HAP-1 (cell line): ENCODE measurements at regions not wholly inside any gene's neighbourhood (a gene's known extent, or its start where the extent isn't known, plus 50 kb on each side); places are given as distances from the start of the nearest gene placed in this dataset.
"Not testable (repeated sequence)": the region's sequence is repeated elsewhere in the genome, so short reads cannot be mapped to it uniquely, and the experiment has no call there.

ENCODE experiments used
- DNase-seq, 2 experiments: peaks; one replicate each; pipeline ENCODE4 v3.0.0-alpha.2; 2016 to 2020; ENCODE audit warnings: low spot score in 2 of 2
- H3K27me3 ChIP-seq: fragments of 250-450 bp; sonication (Bioruptor Pico); 2 replicates; pipeline ENCODE4 v1.5.1; 2020; ENCODE audit warnings: low read depth, mild to moderate bottlenecking, moderate library complexity
- H3K36me3 ChIP-seq: fragments of 250-450 bp; sonication (Bioruptor Pico); replicated peaks from 2 replicates; pipeline ENCODE4 v1.5.1; 2020; ENCODE audit warnings: mild to moderate bottlenecking
- H3K4me1 ChIP-seq: fragments of 250-450 bp; sonication (Bioruptor Pico); 2 replicates; pipeline ENCODE4 v1.5.1; 2020; ENCODE audit warnings: mild to moderate bottlenecking
- H3K4me3 ChIP-seq: fragments of 250-450 bp; sonication (Bioruptor Pico); 2 replicates; pipeline ENCODE4 v1.5.1; 2020; ENCODE audit warnings: mild to moderate bottlenecking, moderate library complexity
- H3K9me3 ChIP-seq: fragments of 250-450 bp; sonication (Bioruptor Pico); 2 replicates; pipeline ENCODE4 v1.5.1; 2020; ENCODE audit warnings: mild to moderate bottlenecking, moderate library complexity
- in situ Hi-C: fragments of 300-500 bp; cut with MboI; formaldehyde crosslinking; loops from 3 replicates; pipeline ENCODE4 v1.14.3; 2020; ENCODE audit warnings: low sequenced_read_pairs, inconsistent platforms, mixed read lengths

DNA sequence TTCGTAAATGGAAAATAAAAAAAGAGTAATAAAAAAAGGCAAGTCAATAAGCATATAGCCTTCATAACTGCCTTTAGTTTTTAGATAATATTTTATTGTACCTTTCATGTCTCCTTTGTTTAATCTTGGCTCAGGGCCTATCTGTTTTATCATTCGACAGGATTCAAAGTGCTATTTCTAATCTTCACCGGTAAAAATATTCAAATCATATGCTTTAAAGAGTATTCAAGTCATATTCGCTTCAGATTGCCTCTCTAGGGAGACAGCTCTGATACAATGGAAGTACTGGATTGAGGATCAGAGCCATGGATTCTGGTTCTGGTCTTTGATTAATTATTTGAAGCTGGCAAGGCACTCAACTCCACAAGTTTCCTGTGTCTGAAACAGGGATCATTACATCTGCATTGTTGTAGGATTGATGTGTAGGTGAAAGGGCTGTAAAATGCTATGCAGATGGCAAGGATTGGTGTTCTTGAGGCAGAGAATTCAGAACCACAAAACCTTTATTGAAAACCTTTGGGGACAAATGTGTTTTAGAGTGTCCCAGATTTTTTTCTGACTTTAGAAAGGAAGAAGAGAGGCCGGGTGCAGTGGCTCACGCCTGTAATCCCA is 84.3 kb upstream of the RAPH1 start:
- in situ Hi-C loops: no loop called here
- Histone ChIP-seq H3K27me3 (no peaks in the 10 kb centered on the region), H3K4me1 (no peaks in the 10 kb centered on the region; the same call in 1 of the 2 replicates), H3K36me3 (no peaks in the 10 kb centered on the region), H3K4me3 (no peak overlapping the region), H3K9me3 (no peaks in the 10 kb centered on the region; the same call in 1 of the 2 replicates)
- DNase-seq: no peak

DNA sequence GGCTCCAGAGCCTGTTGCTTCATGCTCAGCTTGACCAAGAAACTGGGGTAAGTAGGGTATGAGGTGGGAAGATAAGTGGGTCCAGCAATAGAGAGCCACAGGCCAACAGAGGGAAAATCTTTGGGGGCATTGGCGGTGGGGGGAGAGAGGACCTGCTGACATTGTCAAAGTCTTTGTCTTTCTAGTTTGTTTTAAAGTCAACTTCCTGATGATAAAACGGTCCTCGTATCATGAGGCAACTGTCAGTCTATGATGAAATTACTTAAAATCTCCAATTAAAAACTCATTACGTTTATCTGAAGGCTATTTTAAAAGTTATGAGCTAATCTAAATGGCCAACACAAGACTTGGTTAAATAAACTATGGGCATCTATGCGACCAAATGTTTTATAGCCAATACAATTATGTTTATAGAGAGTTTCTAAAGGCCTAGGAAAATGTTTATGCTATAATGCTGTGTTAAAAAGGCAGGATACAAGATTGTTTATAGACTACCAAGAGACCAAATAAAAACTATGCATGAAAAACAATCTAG is 84.4 kb upstream of the CD28 start:
- H3K4me3 ChIP-seq: no peak overlapping the region
- in situ Hi-C loops: no loop called here
- H3K27me3 ChIP-seq: no peaks in the 10 kb centered on the region
- no peaks in the 10 kb centered on the region; the same call in 1 of the 2 replicates for H3K9me3 ChIP-seq
- DNase-seq: no peak
- no peaks in the 10 kb centered on the region for H3K36me3 ChIP-seq
- H3K4me1 ChIP-seq: no peaks in the 10 kb centered on the region; the same call in 1 of the 2 replicates

DNA sequence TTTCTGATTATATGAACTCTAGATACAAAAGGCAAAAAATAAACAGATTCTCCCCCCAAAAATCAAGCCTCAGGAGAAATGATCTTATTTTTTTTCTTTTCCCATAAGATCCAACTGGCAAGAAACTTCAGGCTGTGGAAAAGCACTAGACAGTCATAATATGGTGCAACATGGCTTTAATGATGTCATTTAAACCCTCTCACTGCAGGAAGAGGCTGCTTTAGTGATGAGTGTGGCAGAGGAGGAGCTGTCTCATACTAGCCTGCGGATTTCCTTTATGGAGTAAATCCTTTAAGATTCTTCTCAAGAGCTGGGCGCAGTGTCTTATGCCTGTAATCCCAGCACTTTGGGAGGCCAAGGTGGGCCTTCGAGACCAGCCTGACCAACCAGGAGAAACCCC is 83.3 kb upstream of the CD28 start:
- DNase-seq: no peak
- H3K4me1 ChIP-seq: no peaks in the 10 kb centered on the region; the same call in 1 of the 2 replicates
- H3K9me3 ChIP-seq: no peaks in the 10 kb centered on the region; the same call in 1 of the 2 replicates
- H3K36me3 ChIP-seq: no peaks in the 10 kb centered on the region
- no peak overlapping the region for H3K4me3 ChIP-seq
- in situ Hi-C loops: no loop called here
- H3K27me3 ChIP-seq: no peaks in the 10 kb centered on the region

DNA sequence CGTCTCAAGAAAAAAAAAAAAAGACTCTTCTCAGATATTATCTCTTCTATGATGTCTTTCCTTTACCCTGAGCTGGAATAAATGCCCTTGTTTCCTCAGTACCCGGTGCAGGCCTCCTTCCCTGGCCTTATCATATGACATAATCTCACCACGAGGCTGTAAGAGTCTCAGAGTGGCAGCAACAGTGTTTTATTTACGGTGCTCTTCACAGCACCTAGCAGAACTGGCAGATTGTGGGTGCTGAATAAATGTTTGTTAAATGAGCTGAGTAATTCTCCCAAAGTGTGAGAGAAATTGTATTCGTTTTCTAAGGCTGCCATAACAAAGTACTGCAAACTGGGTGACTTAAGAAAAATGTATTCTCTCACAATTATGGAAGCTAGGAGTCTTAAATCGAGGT is 82.8 kb upstream of the CD28 start:
- Histone ChIP-seq H3K9me3 (no peaks in the 10 kb centered on the region; the same call in 1 of the 2 replicates), H3K27me3 (no peaks in the 10 kb centered on the region), H3K4me3 (no peak overlapping the region), H3K36me3 (no peaks in the 10 kb centered on the region), H3K4me1 (no peaks in the 10 kb centered on the region; the same call in 1 of the 2 replicates)
- no peak for DNase-seq
- in situ Hi-C loops: no loop called here

DNA sequence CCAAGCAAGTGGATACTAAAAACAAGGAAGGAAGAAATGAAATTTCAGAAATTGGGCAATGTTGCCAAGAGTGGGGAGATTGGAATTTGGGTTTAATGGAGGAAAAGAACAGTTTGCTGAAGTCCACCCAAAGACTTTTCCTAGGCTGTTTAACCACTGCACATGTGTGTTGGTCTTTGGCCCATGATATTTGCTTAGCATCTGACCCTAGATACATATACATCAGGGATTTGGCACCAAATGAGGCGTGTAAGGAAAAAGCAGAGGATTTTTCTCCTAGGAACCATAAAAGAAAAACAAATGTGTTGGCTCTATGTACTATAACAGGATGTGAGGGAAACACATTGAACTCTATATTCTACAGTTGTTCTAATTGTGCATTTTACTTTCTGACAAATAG is 80.7 kb upstream of the CD28 start:
- no peaks in the 10 kb centered on the region for H3K36me3 ChIP-seq
- H3K4me3 ChIP-seq: no peak overlapping the region
- H3K4me1 ChIP-seq: no peaks in the 10 kb centered on the region
- H3K9me3 ChIP-seq: no peaks in the 10 kb centered on the region; the same call in 1 of the 2 replicates
- in situ Hi-C loops: no loop called here
- DNase-seq: no peak
- no peaks in the 10 kb centered on the region for H3K27me3 ChIP-seq

DNA sequence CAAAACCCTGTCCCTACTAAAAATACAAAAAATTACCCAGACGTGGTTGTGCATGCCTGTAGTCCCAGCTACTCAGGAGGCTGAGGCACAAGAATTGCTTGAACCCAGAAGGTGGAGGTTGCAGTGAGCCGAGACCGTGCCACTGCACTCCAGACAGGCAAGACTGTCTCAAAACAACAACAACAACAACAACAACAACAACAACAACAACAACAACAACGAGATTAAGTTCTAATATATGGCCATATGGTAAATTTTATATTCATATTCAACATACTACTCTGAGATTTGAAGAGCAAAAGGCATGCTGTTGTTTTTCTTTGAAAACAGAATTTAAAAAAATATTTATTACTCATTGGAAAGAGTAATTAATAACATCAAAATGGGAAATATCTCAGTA is 80.2 kb upstream of the CD28 start:
- H3K27me3 ChIP-seq, H3K4me3 ChIP-seq, H3K9me3 ChIP-seq, H3K36me3 ChIP-seq, in situ Hi-C loops, DNase-seq, H3K4me1 ChIP-seq: not testable (repeated sequence)

DNA sequence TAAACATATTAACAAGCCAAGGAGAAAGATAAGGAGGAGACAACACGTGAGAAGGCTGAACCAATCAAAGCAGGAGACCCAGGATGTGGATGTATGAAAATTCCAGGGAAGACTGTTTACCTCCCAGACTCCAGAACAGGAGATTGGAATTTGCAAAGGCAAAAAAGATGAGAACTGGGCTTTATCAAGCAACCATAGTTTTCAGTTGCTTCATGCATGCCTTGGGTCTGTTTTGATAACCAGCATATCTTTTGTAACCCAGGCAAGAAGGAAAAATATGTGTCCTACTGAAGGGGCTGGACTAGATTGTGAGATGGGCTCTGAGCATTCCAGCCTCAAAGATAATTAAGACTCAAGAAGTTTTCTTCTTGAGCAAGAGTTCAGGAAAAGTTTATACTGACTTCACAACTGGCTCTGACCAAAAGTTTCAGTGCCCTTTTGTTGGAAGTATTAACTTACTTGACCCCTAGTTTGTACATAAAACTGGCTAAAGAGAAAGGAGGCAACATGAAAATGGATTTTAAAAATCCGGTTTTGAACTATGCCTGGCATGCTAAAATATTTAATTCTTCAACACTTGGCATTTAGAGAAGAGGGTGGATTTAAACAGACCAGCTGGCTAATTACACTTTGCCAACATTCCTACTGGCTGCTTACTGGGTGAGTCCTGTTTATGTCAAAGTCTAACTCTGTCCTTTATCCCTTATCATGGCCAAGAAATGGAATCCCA is 79.3 kb upstream of the CD28 start:
- no peaks in the 10 kb centered on the region for H3K4me1 ChIP-seq
- no peaks in the 10 kb centered on the region for H3K27me3 ChIP-seq
- DNase-seq: no peak
- H3K9me3 ChIP-seq: no peaks in the 10 kb centered on the region; the same call in 1 of the 2 replicates
- in situ Hi-C loops: no loop called here
- no peaks in the 10 kb centered on the region for H3K36me3 ChIP-seq
- H3K4me3 ChIP-seq: no peak overlapping the region

DNA sequence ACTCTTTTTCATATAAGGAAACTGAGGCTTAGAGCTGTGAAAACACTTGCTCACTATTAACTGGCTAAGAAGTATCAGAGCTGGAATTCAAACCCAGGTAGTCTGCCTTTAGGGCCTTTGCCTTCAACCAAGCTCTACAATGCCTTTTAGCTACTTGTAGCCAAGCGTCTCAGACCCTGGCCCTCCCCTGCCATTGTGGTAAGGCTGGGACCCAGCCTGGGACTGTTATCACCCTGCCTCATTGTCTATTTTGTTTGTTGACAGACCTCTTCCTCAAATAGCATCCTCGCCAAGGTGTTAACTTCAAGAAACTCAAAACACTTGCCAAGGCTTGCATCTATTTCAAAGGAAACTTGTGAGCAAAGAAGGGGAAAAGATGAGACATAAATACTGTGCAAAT is 76.7 kb upstream of the CD28 start:
- Histone ChIP-seq H3K9me3 (no peaks in the 10 kb centered on the region), H3K36me3 (no peaks in the 10 kb centered on the region), H3K27me3 (no peaks in the 10 kb centered on the region), H3K4me1 (no peaks in the 10 kb centered on the region), H3K4me3 (no peak overlapping the region)
- in situ Hi-C loops: no loop called here
- DNase-seq: no peak

DNA sequence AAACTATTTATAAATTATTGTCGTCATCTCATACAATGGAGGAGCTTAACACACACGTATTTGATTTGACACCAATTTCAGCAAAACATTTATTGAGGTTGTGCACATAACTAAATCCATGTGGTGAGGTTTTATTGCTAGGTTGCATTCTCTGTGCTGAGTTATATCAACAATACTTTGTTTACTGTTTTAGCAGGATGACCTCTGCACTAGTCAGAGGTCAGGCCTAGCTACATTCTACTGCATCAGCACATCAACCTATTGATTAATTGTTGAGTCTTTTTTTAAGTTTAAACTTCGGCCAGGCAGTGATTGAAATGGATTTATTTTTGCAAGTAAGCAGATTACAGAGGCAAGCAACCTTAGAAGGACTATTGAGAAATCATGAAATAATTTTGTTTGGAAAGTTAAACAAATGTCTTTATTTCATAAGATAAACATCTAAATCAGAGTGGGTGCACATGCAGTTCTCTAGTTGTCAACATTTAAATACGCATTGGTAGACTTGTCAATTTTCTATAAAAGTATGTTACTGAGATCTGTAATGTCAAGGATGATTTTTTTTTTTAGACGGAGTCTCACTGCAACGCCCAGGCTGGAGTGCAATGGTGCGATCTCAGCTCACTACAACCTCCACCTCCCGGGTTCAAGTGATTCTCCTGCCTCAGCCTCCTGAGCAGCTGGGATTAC is 75.2 kb upstream of the CD28 start:
- no peak for DNase-seq
- in situ Hi-C loops: no loop called here
- no peak overlapping the region for H3K4me3 ChIP-seq

DNA sequence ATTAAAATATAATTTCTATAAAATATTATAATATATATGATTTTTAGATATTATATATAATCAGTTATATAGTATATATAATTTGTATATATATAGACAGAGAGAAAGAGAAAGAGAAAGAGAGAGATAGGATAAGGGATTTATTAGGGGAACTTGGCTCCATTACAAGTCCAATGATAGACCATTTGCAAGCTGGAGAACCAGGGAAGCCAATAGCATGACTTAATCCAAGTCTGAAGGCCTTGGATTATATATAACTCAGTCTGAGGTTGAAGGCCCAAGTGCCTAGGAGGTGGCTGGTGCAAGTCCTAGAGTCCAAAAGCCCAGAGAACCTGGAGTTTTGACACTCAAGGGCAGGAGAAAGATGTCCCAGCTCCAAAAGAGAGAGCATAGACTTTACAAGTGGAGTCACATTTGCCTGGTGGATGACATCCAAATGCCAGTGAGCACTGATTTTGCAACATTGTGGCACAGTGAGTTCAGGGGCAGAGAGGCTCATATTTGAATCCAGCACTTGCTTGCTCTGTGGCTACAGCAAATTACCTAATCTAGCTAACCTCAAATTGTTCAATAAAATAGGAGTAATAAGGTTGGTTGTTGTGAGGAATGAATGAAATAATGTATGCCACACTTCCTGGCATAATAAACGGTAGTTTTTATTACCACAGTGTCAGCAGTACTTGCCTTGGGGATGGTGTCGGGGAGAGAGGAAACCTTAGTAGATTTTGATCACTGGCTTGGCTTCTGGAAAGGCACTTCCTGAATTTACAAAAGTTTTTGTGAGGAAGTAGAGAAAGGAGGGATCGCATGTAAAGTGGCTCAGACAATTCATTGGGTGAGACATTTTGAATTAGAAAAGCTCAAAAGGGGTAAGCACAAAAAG is 69.6 kb upstream of the CD28 start:
- in situ Hi-C loops: no loop called here
- DNase-seq: no peak

More for the DNA sequence above, 75.2 kb upstream of the CD28 start:
- H3K36me3 ChIP-seq: no peaks in the 10 kb centered on the region
- H3K9me3 ChIP-seq: no peaks in the 10 kb centered on the region
- no peaks in the 10 kb centered on the region for H3K4me1 ChIP-seq
- no peaks in the 10 kb centered on the region for H3K27me3 ChIP-seq

DNA sequence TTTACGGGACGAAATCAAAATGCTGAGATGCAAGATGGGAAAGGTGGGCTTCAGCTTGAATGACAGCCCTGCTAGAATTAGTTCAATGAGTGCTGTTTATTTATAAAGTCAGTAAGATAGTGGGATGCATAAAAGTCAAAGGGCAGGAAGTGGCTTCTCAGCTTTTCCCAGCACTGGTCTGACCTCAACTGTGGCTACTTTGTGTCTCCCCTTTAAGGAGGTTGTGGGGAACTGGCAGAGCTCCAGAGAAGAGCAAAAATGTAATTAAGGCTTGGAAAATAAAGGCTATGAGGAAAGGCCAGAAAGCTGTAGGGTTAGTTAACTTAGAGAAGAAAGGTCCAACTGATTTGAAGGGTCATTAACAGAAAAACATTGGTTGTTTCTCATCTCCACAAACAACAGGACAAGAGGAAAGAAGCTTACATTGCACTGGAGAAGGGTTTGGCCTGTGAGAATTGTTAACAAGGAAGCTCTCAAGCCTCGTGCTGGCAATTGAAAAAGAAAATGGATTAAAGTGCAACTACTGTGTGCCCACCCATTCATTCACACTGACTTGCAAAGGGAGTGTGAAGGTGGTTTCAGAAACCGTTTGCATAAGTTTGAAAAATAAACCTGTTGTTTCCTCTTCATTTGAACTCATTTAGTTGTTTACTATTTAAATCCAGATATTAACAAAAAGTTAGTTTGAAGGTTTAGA is 68.8 kb upstream of the CD28 start:
- no peak for DNase-seq
- H3K36me3 ChIP-seq: no peaks in the 10 kb centered on the region
- H3K9me3 ChIP-seq: no peaks in the 10 kb centered on the region
- H3K27me3 ChIP-seq: no peaks in the 10 kb centered on the region
- H3K4me1 ChIP-seq: no peaks in the 10 kb centered on the region; the same call in 1 of the 2 replicates
- in situ Hi-C loops: no loop called here
- H3K4me3 ChIP-seq: no peak overlapping the region

More for the DNA sequence above, 69.6 kb upstream of the CD28 start:
- H3K36me3 ChIP-seq: no peaks in the 10 kb centered on the region
- H3K4me1 ChIP-seq: no peaks in the 10 kb centered on the region; the same call in 1 of the 2 replicates
- H3K27me3 ChIP-seq: no peaks in the 10 kb centered on the region
- H3K4me3 ChIP-seq: no peak overlapping the region
- H3K9me3 ChIP-seq: no peaks in the 10 kb centered on the region

DNA sequence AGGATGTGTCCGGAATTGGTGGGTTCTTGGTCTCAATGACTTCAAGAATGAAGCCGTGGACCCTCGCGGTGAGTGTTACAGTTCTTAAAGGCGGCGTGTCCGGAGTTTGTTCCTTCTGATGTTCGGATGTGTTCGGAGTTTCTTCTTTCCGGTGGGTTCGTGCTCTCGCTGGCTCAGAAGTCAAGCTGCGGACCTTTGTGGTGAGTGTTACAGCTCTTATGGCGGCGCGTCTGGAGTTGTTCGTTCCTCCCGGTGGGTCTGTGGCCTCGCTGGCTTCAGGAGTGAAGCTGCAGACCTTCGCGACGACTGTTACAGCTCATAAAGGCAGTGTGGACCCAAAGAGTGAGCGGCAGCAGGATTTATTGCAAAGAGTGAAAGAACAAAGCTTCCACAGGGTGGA is 64.6 kb upstream of the CD28 start:
- in situ Hi-C loops, DNase-seq, H3K4me3 ChIP-seq, H3K4me1 ChIP-seq, H3K36me3 ChIP-seq, H3K9me3 ChIP-seq, H3K27me3 ChIP-seq: not testable (repeated sequence)

DNA sequence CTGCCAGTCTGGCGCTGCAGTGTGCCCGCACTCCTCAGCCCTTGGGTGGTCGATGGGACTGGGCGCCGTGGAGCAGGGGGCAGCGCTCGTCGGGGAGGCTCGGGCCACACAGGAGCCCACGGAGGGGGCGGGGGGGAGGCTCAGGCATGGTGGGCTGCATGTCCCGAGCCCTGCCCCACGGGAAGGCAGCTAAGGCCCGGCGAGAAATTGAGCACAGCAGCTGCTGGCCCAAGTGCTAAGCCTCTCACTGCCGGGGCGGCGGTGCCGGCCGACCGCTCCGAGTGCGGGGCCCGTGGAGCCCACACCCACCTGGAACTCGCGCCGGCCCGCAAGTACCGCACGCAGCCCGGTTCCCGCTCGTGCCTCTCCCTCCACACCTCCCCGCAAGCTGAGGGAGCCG is 63.6 kb upstream of the CD28 start:
- DNase-seq, in situ Hi-C loops, H3K4me3 ChIP-seq, H3K4me1 ChIP-seq, H3K27me3 ChIP-seq, H3K36me3 ChIP-seq, H3K9me3 ChIP-seq: not testable (repeated sequence)
